GM18517 (cell line): ENCODE measurements at regions not wholly inside any gene's neighbourhood (a gene's known extent, or its start where the extent isn't known, plus 50 kb on each side); places are given as distances from the start of the nearest gene placed in this dataset.

Source experiments
- ATAC-seq: cut with Tn5 transposase; IDR thresholded peaks from one replicate; pipeline ENCODE4 v1.9.1; 2021; ENCODE audit warnings: mild to moderate bottlenecking, moderate library complexity; ENCODE audit not compliant: unreplicated experiment

DNA sequence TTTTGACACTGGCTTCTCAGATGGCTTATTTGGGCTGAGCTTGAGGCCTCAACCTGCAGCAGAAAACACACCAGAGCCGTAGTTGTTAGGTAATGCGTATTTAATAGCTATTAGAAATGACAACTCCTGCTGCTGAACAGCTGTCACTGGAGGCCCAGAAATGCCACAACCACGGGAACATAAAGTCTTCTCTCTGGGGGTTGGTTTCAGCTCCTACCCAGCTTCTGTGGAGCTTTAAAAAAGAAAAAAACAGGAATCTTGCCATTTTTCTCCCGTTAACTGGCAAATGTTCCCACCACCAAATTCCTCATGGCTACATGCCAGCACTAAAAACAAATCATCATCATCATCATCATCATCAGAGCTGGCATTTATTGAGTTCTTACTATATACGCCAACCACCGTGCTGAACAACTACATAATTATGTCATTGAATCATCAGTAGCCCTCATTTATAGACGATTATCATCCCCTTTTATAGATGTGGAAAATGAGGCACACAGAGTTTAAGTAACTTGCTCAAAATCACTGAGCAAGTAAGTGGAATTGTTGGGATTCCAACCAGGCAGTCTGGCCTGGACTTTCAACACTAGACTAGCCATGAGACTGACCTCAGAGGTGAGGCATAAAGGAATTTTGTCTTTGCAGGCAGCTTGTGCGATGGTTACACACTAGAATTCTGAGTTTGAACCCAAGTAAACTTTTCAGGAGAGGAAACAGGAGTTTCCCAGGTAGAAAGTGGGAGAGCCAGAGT lies 185.3 kb upstream of the WWC1 start:
- no peak for ATAC-seq

DNA sequence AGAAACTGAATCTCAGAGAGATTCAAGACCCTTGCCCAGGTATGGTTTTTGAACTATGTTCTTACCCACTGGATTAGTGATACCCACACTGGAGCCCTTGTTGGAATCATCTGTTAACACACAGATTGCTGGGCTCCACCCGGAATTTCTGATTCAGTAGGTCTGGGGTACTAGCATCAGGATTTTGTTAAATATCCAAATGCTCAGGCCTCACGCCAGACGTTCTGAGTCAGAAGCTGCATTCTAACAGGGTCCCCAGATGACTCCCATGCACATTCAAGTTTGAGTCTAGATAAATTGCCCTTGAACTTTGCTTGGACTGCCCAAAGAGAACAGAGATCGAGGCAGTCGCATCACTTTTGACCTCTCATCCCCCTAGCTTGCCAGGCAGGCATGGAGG lies 182.0 kb upstream of the WWC1 start:
- no peak for ATAC-seq

DNA sequence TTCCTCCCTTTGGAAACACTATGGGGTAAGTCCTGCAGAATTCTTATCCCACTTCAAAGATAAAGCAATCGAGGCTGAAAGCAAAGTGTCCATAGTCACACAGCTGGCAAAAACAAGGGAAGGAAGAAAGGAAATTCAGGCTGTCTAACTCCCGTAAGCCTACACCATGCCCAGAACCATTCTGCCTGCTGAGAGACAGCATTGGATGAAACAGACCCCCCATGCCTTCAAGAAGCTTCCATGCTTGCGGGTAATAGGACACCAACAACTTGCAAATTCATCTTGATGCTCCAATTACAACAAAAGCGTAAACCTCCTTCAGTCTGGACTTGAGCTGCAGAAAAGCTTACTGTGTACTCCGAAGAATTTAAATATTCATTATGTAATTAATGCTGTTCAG lies 181.1 kb upstream of the WWC1 start:
- no peak for ATAC-seq

DNA sequence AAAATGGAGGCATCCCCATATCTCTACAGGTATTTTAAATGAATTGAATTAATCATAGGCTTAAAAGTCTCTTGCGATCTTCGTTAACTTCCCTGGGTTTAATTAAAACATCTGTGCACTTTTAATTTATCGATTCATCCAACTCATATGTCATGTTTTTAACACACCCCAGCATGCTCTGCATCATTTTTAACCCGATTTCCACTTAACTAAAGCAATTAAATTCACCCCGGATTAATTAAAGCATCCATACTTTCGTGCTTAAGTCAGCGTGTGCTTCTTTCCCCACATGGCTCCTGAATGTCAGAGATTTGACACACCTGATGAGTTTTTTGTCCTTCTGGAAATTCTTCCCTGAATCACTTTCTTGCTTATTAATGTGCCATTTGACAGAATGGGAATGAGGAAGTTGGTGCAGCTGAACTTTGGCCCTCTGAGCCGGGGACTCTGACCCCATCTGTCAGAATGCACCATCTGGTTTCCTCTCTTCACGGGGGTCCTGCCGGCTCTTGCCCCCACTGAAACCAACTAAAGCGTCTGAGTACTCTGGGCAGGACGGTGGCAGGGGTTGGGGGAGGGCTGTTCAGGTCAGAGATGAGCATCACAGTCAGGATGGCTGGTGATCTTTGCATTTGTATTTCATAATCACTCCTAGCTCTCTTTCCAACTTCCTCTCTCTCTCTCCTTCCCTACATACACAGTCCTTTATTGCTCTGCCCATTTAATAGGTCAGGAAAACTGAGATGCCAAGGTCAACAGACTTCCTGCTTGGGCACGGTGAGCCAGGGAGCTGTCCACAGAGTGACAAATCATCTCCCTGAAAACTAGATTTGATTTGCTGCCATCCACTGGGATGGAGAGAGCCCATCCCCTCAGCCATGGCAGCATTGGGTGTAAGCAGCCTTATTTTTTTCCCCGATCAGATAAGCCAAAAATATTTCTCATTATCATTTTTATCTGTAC lies 180.3 kb upstream of the WWC1 start:
- no peak for ATAC-seq

DNA sequence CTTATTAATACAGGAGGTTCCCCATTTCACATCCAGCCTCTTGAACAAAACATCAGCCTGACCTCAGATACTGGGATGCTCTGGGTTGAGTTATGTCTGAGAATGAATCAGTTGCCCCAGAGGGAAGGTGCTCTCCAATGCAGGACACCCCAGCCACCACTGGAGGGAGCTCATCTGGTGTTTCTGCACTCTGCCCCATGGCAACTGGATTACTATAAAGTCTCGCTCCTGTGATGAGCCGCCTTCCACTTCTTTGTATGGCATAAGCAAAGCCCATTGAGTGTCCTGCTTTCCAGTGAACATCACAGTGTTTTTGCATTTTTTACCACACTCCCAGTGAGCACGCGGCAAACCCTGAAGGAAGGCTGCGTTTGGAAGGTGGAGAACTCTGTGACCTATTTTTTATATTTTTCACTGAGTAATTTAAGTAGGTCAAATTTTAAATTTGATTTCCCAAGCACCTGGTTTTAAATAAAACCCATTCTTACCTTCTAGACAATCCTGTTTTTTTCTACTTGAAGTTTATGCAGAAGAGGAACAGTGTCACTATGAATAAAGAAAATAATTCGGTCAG lies 176.9 kb upstream of the WWC1 start:
- peak; percentile 89 for ATAC-seq

DNA sequence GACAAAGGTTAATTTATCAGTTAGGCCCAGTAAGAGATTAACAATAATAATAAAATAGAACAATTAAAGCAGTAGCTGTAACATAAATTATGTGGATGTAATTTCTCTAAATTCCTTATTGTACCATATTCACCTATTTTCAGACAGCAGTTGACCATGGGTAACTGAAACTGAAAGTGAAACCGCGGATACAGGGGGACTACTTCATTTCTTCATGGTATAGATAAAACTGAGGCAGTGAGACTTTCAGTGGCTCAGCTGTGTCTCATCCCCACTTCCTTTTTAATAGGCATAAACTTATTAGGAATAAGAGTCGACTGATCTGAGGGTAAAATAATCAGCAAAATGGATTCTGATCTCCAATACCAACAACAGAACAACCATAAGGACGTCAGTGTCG lies 174.0 kb upstream of the WWC1 start:
- no peak for ATAC-seq

DNA sequence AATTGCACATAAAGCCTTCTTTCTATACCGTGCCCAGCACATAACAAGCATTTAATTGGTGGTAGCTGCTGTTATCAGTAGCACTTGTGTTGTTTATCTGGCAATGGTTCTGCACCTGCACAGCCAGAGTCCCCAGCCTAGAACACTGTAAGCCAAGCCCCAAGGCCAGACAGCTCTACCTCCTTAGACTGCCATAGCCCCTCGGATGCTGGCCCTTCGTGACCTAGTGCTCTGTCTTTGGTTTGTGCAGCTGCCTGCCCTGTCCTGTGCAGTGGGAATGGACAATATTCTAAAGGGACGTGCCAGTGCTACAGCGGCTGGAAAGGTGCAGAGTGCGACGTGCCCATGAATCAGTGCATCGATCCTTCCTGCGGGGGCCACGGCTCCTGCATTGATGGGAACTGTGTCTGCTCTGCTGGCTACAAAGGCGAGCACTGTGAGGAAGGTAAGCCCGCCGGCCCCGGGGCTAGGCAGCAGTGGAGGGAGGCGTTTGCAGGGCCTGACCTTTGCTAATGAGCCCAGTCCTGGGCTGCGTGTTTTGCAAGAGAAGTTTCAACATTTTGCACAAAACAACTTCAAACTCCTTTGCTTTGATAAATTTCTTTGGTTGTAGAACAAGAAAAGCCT lies 173.3 kb upstream of the WWC1 start:
- ATAC-seq, result no peak

DNA sequence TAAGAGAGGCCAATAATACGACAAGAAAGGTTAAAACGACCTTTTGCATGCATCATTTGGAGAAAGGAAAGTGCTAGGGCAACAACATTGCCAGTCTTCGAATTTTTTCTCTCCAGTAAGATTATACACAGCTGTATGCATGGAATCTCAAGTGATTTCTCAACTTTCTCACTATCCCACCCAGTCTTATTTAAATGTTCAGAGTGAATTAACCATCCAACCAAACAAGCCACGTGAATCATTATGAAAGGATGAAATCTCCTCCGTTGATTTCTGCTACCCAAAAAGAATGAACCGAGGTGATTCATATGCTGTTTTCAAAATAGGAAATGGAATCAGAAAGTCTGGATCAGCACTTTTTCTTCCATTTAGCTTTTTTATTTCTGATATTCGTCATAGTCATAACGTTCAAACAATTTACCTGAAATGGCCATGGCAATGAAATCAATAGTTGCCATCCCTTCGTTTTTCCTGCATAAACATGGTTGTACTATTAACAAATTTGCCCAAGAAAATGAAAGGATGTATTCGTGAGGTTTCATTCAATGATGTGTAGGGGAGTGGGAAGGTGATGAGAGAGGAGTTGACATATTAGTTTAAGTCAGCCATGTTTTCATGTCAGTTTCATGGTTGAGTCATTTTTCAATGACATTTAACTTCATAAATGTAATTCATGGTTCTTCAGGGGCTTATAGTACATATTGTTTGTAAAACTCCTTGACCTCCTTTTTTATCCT lies 170.9 kb upstream of the WWC1 start:
- no peak for ATAC-seq

DNA sequence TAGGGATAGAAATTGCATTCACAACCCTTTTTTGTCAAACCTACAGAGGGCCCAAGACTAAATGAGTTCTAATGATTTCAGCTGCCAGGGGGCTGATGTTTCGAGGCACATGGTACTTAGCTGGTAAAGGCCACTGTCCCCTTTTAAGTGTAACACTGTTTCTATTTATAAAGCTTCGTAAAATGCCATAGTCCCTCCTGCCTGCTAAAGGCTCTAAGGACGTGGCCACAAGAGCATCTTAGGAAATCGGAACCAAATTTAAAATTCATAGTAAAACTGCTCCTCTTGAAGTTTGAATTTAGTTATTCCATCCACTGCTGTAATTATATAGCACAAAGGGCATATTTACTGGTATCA lies 170.3 kb upstream of the WWC1 start:
- ATAC-seq, result no peak

DNA sequence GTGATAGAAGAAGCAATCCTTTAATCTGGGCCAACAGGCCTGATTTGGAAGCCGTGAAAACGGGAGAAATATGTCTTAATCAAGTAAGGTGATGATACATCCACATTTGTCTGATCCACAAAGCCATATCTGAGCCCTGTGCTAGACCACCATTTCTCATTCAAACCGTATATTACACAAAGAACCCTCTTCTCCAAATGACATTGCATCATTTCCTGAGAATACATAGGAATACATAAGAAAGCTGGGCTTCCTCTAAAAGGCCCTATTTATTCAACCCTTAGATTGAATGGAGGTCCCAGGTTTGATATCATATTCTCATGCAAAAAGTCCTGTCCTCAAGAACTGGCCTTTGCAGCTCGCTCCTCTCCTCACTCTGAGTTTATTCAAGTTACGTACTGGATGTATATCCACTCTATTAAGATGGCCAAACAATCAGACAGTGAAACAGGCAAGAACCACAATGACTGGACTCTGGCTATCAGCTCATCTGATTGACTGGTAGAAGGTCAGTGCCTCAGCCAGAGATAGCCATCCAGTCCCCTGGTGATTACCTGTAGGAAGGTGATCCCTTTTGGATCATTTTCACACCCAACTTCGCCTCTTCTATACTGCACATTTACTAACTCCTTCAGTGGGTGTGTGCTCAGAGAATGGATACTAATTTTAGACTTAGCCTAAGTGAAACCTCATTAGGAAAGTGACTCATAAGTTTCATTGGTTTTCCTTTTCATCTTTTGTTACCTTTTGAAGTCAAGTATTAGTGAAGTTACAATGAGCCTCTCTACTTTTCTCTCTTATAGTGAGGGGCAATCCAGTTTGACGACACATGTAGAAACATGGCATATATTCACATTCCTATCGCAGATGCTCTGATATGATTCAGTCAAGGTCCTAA lies 167.6 kb upstream of the WWC1 start:
- ATAC-seq, result peak; percentile 92

DNA sequence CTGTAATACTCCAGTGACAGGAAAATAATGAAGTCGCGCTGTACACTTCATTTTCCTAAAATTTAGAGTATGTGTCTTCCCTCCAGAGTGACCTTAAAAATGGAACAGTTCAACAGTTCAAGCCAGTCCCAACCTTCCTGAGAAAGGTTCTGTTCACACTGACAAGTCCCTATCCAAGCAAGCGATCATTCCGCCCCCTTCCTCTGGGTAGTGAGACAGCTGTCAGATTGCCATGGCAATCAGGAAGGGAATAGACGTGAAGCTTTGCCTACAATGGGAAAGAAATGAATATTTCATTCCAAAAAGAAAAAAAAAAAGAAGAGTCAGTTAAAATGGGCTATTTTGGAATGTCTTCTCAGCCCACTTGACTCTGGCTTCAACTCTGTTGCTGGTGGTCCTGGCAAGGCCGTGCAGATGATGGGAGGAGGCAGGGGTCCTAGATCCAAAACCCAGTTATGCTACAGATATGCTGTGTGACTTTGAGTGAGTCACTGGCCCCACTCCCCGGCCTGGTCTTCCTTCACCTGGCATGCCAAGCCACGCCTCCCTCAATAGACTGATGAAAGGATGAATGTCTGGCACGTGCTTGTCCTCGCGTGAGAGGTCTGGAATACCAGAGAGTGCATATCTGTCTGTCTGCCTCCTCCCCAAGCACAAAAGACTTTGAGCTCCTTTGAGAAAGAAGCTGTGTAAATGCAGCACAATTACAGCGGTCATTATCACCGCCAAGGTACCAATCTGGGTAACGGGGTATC lies 165.8 kb upstream of the WWC1 start:
- ATAC-seq, result no peak

DNA sequence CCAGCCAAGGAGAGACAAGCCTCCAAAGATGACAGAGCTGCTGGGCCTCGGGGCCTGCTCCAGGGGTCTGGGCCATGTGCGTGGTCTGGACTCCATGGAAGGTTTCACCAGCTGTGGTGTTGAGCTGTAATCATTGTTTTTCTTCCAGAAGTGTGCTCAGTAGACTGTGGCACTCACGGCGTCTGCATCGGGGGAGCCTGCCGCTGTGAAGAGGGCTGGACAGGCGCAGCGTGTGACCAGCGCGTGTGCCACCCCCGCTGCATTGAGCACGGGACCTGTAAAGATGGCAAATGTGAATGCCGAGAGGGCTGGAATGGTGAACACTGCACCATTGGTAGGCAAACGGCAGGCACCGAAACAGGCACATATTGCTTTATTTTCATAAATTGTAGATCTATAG lies 164.8 kb upstream of the WWC1 start:
- ATAC-seq, result no peak

DNA sequence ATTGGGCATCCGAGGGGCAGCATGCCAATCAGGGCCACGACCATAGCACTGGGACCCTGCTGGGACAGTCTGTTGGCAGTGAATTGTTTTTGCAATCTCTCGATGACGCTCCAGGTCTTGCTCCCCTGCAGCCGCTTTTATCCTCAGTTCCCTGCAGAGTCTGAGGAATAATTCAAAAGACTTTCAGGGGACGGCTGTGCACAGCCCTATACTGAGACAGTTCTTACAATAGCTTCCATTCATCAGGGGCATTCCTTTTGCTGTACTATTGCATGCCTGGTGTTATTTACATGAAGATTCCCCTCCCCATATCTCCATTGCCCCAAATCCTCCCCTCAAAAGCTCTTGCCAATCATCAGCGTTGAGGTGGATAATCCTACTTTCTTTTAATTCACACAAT lies 163.3 kb upstream of the WWC1 start:
- ATAC-seq, result no peak

DNA sequence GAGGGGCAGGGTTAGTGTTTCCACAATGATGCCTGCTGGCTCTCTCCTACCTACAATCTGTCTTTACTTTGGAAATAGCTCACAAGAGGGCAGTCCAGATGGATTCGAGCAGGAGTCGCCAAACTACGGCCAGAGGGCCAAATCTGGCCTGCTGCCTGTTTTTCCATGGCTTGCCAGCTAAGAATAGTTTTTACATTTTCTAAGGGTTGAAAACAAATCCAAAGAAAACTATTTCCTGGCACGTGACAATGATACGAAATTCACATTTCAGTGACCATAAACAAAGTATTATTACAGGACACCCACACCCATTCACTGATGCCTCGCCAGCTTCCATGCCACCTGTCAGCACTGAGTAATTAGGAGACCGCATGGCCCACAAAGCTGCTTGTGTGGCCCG lies 162.9 kb upstream of the WWC1 start:
- no peak for ATAC-seq

DNA sequence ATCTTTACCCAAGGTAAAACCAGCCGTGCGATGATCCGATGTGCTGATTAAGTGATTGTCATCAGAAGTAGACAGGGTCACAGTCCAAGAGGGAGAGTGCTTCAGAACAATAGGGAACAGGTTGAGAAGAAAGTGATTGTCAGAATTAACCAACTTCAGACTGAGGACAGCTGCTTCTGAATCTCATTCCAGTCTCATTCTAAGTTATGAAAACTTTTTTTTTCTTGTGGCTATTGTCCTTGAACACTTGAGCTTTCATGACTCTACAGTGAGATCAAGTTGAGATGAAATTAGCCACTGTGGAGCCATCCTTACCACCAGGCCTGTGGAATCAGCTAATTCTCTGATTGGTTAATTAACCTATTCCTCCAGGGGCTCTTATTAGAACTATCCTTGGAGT lies 159.9 kb upstream of the WWC1 start:
- ATAC-seq, result no peak

DNA sequence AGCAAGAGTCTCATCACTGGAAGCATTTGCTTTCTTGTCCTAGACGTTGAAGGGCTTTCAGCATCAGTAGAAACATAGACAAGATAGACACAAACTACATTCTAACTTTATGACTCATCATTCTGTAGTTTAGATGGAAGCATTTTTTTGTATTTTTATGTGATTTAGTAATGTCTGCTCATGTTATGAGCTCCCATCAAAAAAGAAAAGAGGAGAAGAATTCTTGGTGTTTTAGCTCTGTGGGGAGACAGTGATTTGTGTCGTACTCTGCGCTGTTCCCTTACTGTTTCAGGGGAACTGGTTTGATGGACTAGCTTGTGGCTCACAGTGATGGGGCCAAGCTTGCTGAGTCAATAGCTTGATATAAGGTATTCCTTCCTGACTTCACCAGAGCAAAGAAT lies 159.2 kb upstream of the WWC1 start:
- ATAC-seq, result no peak

DNA sequence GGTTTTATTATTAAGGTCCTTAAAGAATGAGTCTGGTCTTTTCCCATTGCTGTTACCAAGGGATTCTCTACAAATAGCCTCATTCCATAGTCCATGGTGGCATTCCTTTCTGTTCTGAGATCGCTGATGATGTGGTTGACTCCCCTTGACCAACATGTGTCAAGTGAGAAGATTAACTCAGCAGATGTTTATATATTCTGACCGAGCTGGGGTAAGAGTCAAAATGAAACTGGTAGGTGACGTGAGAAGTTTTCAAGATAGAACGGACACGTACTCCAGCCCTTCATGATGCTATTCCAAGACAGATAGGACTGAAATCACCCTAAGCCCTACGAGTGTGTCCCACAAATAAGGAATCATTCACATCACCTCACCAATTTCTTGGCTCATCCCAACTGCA lies 155.5 kb upstream of the WWC1 start:
- ATAC-seq, result peak; percentile 99

DNA sequence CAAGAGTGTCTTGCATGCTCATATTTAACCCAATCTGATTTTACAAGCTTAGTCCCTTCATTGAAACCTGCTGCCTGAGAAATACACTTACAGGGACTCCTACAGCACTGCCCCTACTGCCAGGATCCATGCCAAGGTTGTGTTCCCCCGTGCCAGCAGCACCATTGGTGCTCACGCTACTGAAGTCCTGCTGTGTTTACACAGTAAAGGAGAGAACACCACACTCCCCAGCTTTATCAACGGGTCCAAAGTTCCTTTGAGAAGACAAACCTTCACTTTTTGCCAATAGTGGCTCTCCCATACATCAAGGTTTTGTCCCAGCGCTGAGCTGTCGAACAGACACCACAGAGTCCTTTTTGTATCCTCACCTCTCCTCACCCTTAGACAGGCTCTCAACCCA lies 155.1 kb upstream of the WWC1 start:
- peak; percentile 29 for ATAC-seq

DNA sequence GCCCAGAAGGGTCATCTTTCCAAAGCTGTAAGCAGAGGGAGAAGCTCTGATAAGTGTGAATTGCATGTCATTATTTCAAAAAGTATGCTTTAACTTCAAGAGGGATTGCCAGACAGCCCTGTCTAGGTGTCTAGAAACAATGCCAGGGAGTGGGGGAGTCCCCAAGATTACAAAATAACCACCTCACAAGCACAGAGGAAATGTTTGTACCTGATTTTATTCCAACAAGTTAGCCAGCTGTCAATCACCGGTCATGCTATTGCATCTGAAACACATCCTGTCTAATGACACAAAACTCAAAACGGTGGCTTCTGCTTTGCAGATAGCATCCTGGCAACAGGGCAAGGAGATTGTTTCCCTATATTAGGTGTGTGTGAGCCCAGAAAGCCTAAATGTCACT lies 154.2 kb upstream of the WWC1 start:
- no peak for ATAC-seq
